H1 (cell line): ENCODE measurements at regions not wholly inside any gene's neighbourhood (a gene's known extent, or its start where the extent isn't known, plus 50 kb on each side); places are given as distances from the start of the nearest gene placed in this dataset.

Source experiments
- BRCA1 ChIP-seq: IDR thresholded peaks from 2 replicates; pipeline ENCODE4 v1.6.1; 2012; ENCODE audit warnings: low read depth, low read length, improper control_type of control experiment

GRCh38 chr16:86427433-86427851 lies 82.9 kb upstream of the FOXF1 start (continued):
- no peak for TF ChIP-seq BRCA1
- TF ChIP-seq, all 59 proteins: peak for 0
